Stomach smooth muscle (tissue), 2 donors: ENCODE measurements at regions not wholly inside any gene's neighbourhood (a gene's known extent, or its start where the extent isn't known, plus 50 kb on each side); places are given as distances from the start of the nearest gene placed in this dataset.

ENCODE experiments used
- H3K27ac ChIP-seq: one replicate; pipeline ENCODE4 v1.7.0; 2013; ENCODE audit warnings: mild to moderate bottlenecking, low read length, inconsistent platforms
- H3K27me3 ChIP-seq, 2 donors: one replicate each; pipeline ENCODE4 v1.7.0; 2013; ENCODE audit warnings: low read length in 2 of 2; ENCODE audit not compliant: insufficient read depth in 2 of 2, control insufficient read depth in 1 of 2
- H3K36me3 ChIP-seq, 2 donors: one replicate each; pipeline ENCODE4 v1.7.0; 2013; ENCODE audit warnings: low read length in 2 of 2; ENCODE audit not compliant: control insufficient read depth in 2 of 2, insufficient read depth in 2 of 2
- H3K4me1 ChIP-seq: one replicate; pipeline ENCODE4 v1.7.0; 2013; ENCODE audit warnings: low read length; ENCODE audit not compliant: control insufficient read depth, insufficient read depth
- H3K4me3 ChIP-seq, 2 donors: one replicate each; pipeline ENCODE4 v1.7.0; 2013; ENCODE audit warnings: low read length in 2 of 2
- H3K9ac ChIP-seq, 2 donors: one replicate each; pipeline ENCODE4 v1.7.0; 2013; ENCODE audit warnings: low read length in 2 of 2, mild to moderate bottlenecking in 1 of 2
- H3K9me3 ChIP-seq, 2 donors: one replicate each; pipeline ENCODE4 v1.7.0; 2013; ENCODE audit warnings: low read length in 2 of 2; ENCODE audit not compliant: control insufficient read depth in 2 of 2
- donor health status: healthy.
- donor health status: Pancreatic carcinoma.

GRCh38 chr2:126228531-126228930 lies 427.4 kb upstream of the GYPC start:
- H3K9ac ChIP-seq: no peak overlapping the region
- no peak overlapping the region for H3K4me3 ChIP-seq
- no peaks in the 10 kb centered on the region for H3K4me1 ChIP-seq
- H3K27me3 ChIP-seq: no peaks in the 10 kb centered on the region
- no peak overlapping the region for H3K27ac ChIP-seq
- no peaks in the 10 kb centered on the region for H3K36me3 ChIP-seq
- peaks cover 0 to 4% of the 10 kb centered on the region in 2 donors for H3K9me3 ChIP-seq

GRCh38 chr2:126238251-126238650 lies 417.7 kb upstream of the GYPC start:
- Histone ChIP-seq H3K4me1 (no peaks in the 10 kb centered on the region), H3K27ac (no peak overlapping the region), H3K27me3 (no peaks in the 10 kb centered on the region), H3K36me3 (no peaks in the 10 kb centered on the region), H3K9me3 (no peaks in the 10 kb centered on the region), H3K9ac (no peak overlapping the region), H3K4me3 (no peak overlapping the region)

- H3K4me3 ChIP-seq: no peak overlapping the region
- H3K36me3 ChIP-seq: no peaks in the 10 kb centered on the region
- H3K4me1 ChIP-seq: no peaks in the 10 kb centered on the region
- no peak overlapping the region for H3K9ac ChIP-seq
- no peaks in the 10 kb centered on the region for H3K9me3 ChIP-seq
- no peaks in the 10 kb centered on the region for H3K27me3 ChIP-seq
- no peak overlapping the region for H3K27ac ChIP-seq
Measured at GRCh38 chr2:126239320-126239955, 416.5 kb upstream of the GYPC start.

- no peak overlapping the region for H3K9ac ChIP-seq
- no peaks in the 10 kb centered on the region for H3K36me3 ChIP-seq
- H3K4me3 ChIP-seq: no peak overlapping the region
- H3K27ac ChIP-seq: no peak overlapping the region
- H3K9me3 ChIP-seq: no peaks in the 10 kb centered on the region
- no peaks in the 10 kb centered on the region for H3K4me1 ChIP-seq
- H3K27me3 ChIP-seq: no peaks in the 10 kb centered on the region
Measured at GRCh38 chr2:126241001-126241400, 415.0 kb upstream of the GYPC start.

- Histone ChIP-seq H3K27me3 (no peaks in the 10 kb centered on the region), H3K9me3 (no peaks in the 10 kb centered on the region), H3K9ac (no peak overlapping the region), H3K27ac (no peak overlapping the region), H3K36me3 (no peaks in the 10 kb centered on the region), H3K4me3 (no peak overlapping the region), H3K4me1 (no peaks in the 10 kb centered on the region)
Measured at GRCh38 chr2:126241411-126241810, 414.5 kb upstream of the GYPC start.

GRCh38 chr2:126244937-126245336 lies 411.0 kb upstream of the GYPC start:
- Histone ChIP-seq H3K27me3 (no peaks in the 10 kb centered on the region), H3K27ac (no peak overlapping the region)

GRCh38 chr2:126253669-126254068 lies 402.3 kb upstream of the GYPC start:
- H3K27ac ChIP-seq: no peak overlapping the region
- H3K4me1 ChIP-seq: no peaks in the 10 kb centered on the region
- H3K9ac ChIP-seq: no peak overlapping the region
- H3K36me3 ChIP-seq: no peaks in the 10 kb centered on the region
- H3K9me3 ChIP-seq: peaks cover 0 to 3% of the 10 kb centered on the region in 2 donors
- H3K27me3 ChIP-seq: no peaks in the 10 kb centered on the region
- no peak overlapping the region for H3K4me3 ChIP-seq

More at GRCh38 chr2:126244937-126245336, 411.0 kb upstream of the GYPC start:
- H3K4me1 ChIP-seq: no peaks in the 10 kb centered on the region
- no peak overlapping the region for H3K4me3 ChIP-seq
- no peaks in the 10 kb centered on the region for H3K36me3 ChIP-seq
- no peaks in the 10 kb centered on the region for H3K9me3 ChIP-seq
- H3K9ac ChIP-seq: no peak overlapping the region

GRCh38 chr2:126264625-126265024 lies 391.3 kb upstream of the GYPC start:
- Histone ChIP-seq H3K4me1 (no peaks in the 10 kb centered on the region), H3K9ac (no peak overlapping the region), H3K36me3 (no peaks in the 10 kb centered on the region), H3K9me3 (no peaks in the 10 kb centered on the region), H3K4me3 (no peak overlapping the region), H3K27me3 (no peaks in the 10 kb centered on the region), H3K27ac (no peak overlapping the region)

- Histone ChIP-seq H3K4me1 (no peaks in the 10 kb centered on the region), H3K27me3 (no peaks in the 10 kb centered on the region), H3K9ac (no peak overlapping the region), H3K36me3 (no peaks in the 10 kb centered on the region), H3K9me3 (no peaks in the 10 kb centered on the region), H3K27ac (no peak overlapping the region), H3K4me3 (no peak overlapping the region)
Measured at GRCh38 chr2:126269911-126270310, 386.0 kb upstream of the GYPC start.

- no peaks in the 10 kb centered on the region for H3K36me3 ChIP-seq
- no peak overlapping the region for H3K9ac ChIP-seq
- H3K4me3 ChIP-seq: no peak overlapping the region
- no peaks in the 10 kb centered on the region for H3K4me1 ChIP-seq
- no peak overlapping the region for H3K27ac ChIP-seq
- H3K9me3 ChIP-seq: peaks cover 0 to 3% of the 10 kb centered on the region in 2 donors
- no peaks in the 10 kb centered on the region for H3K27me3 ChIP-seq
Measured at GRCh38 chr2:126270587-126270986, 385.4 kb upstream of the GYPC start.

GRCh38 chr2:126272401-126272800 lies 383.6 kb upstream of the GYPC start:
- H3K4me1 ChIP-seq: no peaks in the 10 kb centered on the region
- no peak overlapping the region for H3K9ac ChIP-seq
- no peak overlapping the region for H3K27ac ChIP-seq
- H3K36me3 ChIP-seq: no peaks in the 10 kb centered on the region
- no peak overlapping the region for H3K4me3 ChIP-seq
- no peaks in the 10 kb centered on the region for H3K27me3 ChIP-seq
- peaks cover 0 to 3% of the 10 kb centered on the region in 2 donors for H3K9me3 ChIP-seq
